ENCODE measurements at regions not wholly inside any gene's neighbourhood (a gene's known extent, or its start where the extent isn't known, plus 50 kb on each side); places are given as distances from the start of the nearest gene placed in this dataset.
"Not testable (repeated sequence)": the region's sequence is repeated elsewhere in the genome, so short reads cannot be mapped to it uniquely, and the experiment has no call there.

DNA sequence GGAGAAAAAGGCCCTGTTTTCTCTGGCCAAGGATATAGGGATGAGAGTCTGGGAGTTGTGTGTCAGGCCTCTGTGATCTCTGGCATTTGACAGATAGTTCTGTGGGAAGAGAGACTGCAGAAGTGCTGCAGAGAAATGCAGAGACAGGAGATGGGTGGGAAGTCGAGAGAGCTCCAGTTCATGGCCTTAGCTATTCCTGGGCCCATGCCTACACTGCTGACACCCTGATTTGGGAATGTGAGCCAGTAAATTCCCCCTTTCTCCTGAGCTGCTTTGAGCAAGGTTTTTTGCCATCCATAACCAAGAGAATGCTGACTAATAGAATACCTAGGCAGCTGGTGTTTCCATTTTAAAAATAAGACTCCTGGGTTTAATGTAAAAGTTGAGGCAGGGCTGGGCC, 59.3 kb downstream of the EBLN2 start:
- Mint-ChIP-seq H3K4me1 (no peaks in the 10 kb centered on the region), H3K36me3 (no peaks in the 10 kb centered on the region), H3K4me3 (no peak overlapping the region), H3K27me3 (peaks cover 3% of the 10 kb centered on the region), H3K9me3 (no peaks in the 10 kb centered on the region), H3K27ac (no peak overlapping the region)
- POLR2A ChIA-PET: no interaction called here
- DNase-seq (no peak), ATAC-seq (ENCODE audit: low read depth) (no peak)

DNA sequence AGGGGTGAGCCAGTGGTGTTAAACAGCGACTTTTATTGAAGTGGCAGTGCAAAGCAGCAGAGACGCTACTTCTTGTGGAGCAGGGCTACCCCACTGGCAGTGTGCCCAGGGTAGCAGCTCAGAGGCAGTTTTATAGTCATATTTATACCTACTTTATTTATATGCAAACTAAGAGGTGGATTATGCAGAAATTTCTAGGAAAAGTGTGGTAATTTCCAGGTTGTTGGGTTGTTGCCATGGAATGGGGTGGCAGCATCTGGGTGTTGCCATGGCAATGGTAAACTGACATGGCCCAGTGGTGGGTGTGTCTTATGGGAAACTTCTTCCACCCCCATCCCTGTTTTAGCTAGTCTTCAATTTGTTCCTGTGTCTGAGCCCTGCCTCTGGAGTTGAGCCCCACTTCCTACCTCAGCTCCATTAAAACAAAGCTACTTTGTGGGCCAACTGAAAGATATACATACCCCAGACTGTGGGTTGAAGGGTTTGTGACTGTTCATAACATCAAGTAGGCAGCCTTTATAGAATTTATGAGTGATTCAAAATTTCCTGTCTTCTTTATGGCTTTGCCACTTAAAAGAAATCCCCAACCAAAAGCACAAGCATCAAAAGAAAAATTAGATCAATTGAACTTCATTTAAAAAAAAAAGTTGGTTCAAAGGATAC, 60.3 kb downstream of the EBLN2 start:
- POLR2A ChIA-PET: interaction anchor here (0.6 kb wide), 1 partner anchor 40 kb away, joined by 6 read pairs; no protein-coding TSS in a partner anchor
- Mint-ChIP-seq H3K27me3 (peaks cover 6% of the 10 kb centered on the region), H3K27ac (no peak overlapping the region), H3K4me1 (no peaks in the 10 kb centered on the region), H3K4me3 (no peak overlapping the region), H3K9me3 (no peaks in the 10 kb centered on the region), H3K36me3 (no peaks in the 10 kb centered on the region)
- DNase-seq (no peak), ATAC-seq (ENCODE audit: low read depth) (no peak)

DNA sequence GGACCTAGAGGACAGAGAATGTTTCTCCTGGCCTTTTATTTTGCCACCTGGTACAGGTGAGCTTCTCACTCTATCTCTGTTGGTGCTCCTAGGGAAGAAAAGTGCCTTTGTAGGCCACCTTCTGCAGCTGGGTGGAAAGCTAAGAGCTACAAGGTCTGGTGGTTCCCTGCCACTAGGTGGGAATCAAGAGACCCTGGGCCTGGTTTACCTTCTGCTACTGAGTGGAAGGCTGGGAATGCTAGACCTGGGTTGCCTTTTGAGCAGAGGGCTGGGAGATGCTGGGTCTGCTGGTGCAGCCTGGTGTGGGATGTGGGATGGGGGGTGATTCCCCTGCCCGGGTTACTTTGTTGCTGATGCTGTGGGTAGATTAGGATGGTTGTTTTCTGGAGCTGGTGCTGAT, 72.6 kb downstream of the EBLN2 start:
- no peak for ATAC-seq (ENCODE audit: low read depth)

DNA sequence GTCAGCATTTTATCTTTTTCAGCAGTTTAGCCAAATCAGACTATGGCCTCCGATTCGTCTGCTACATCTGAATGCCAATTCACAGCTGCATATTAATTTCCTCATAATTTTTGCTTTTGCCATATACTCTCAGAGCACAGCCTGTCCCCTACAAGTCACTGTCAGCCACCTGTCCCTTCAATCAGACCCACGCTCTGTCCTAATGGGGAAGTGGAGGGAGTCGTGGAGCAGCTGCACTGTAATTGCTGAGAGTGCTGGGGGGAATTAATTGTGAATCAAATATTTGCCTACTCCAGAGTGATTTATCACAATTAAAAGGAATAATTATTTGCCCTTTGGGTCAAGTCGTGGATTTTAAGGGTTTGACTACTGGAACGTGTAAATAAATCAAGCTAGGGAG, 75.5 kb downstream of the EBLN2 start:
- ATAC-seq (ENCODE audit: low read depth): no peak
- H3K4me3 Mint-ChIP-seq: no peak overlapping the region
- peaks cover 2% of the 10 kb centered on the region for H3K9me3 Mint-ChIP-seq

More for the DNA sequence above, 72.6 kb downstream of the EBLN2 start:
- POLR2A ChIA-PET: no interaction called here
- Mint-ChIP-seq H3K9me3 (peaks cover 2% of the 10 kb centered on the region), H3K36me3 (no peaks in the 10 kb centered on the region), H3K4me3 (no peak overlapping the region), H3K4me1 (no peaks in the 10 kb centered on the region), H3K27ac (no peak overlapping the region), H3K27me3 (peaks cover 8% of the 10 kb centered on the region)
- no peak for DNase-seq

DNA sequence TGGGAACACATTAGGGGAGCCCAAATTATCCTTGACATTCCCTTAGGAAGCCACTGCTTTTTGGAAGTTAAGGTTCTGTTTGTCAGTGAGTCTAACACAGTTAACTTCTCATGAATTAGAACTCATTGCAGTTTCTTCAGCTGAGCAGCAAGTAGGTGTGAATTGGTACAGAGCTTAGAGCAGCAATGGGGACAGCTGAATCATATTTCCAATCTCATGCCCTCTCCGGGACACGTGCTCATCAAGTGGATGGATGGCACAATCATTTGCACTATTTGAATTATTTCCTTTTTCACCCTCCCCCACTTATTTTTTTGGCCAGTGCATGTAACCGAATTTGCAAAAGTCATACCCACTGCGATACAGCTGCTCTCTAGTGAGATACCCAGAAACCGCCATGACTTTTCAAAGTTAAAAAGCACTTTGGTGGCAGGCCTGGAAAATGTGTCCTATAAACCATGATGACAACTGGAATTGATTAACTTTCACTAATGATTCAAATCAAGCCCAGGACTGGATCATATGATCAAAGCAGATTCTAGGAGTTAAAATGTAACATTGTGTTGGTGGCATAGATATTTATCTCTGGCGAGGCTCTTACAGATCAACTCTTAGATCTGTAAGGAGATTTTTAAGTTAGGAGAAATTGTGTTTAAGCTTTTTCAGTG, 76.4 kb downstream of the EBLN2 start:
- DNase-seq: no peak
- POLR2A ChIA-PET: no interaction called here
- ATAC-seq (ENCODE audit: low read depth): no peak
- H3K36me3 Mint-ChIP-seq: no peaks in the 10 kb centered on the region
- peaks cover 2% of the 10 kb centered on the region for H3K9me3 Mint-ChIP-seq
- no peaks in the 10 kb centered on the region for H3K4me1 Mint-ChIP-seq
- peaks cover 2% of the 10 kb centered on the region for H3K27me3 Mint-ChIP-seq
- H3K4me3 Mint-ChIP-seq: no peak overlapping the region
- H3K27ac Mint-ChIP-seq: no peak overlapping the region

More for the DNA sequence above, 75.5 kb downstream of the EBLN2 start:
- DNase-seq: no peak
- Mint-ChIP-seq H3K27me3 (peaks cover 2% of the 10 kb centered on the region), H3K36me3 (no peaks in the 10 kb centered on the region), H3K4me1 (no peaks in the 10 kb centered on the region), H3K27ac (no peak overlapping the region)
- POLR2A ChIA-PET: no interaction called here

DNA sequence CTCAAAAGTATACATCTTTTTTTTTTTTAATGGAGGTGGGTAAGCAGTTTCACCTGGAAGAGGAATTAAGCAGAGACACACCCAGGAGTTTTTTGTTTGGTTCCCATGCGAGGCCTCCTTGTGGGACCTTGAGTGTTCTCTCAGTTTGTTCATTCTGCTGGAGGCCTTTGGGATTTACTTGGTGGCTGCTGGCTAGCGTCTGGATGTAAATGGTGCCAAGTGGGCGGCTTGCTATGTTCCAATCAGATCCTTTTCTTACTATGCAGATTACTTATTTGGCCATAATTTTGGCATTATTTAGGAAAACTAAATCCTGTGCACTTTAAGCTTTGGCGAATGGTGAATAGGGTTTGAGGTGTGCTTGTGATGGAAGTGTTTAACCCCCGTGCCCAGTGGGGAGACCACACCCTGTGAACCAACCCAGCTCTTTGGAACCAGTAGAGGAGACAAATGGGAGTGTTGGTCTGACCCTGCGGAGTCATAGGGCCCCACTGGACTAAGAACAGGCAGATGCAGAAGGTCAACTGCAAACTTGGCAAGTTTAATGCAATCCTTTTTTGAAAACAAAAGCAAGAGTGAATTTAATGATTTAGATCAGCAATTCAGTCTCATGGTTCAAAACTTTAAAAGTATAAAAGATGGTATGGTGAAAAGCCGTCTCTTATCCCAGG, 79.4 kb downstream of the EBLN2 start:
- ATAC-seq (ENCODE audit: low read depth): no peak
- POLR2A ChIA-PET: no interaction called here
- H3K27me3 Mint-ChIP-seq: no peaks in the 10 kb centered on the region
- no peak for DNase-seq
- no peaks in the 10 kb centered on the region for H3K36me3 Mint-ChIP-seq
- no peak overlapping the region for H3K27ac Mint-ChIP-seq
- no peaks in the 10 kb centered on the region for H3K9me3 Mint-ChIP-seq
- no peaks in the 10 kb centered on the region for H3K4me1 Mint-ChIP-seq
- no peak overlapping the region for H3K4me3 Mint-ChIP-seq

DNA sequence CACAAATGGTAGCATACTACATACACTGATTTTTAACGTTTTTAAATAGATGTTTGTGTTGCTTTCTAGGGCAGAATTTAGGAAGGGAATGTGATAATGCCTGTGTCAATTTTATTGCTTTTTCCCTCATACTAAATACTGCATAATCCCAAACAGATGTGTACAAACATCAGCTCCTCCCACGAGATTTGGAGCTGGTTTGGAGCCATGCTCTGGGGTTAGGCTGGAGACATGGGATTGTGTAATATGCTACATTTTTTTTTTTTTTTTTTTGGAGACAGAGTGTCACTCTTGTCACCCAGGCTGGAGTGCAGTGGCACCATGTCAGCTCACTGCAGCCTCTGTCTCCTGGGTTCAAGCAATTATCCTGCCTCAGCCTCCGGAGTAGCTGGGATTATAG, 80.1 kb downstream of the EBLN2 start:
- H3K27me3 Mint-ChIP-seq: no peaks in the 10 kb centered on the region
- ATAC-seq (ENCODE audit: low read depth): no peak
- H3K9me3 Mint-ChIP-seq: no peaks in the 10 kb centered on the region
- no peak for DNase-seq
- no peaks in the 10 kb centered on the region for H3K36me3 Mint-ChIP-seq
- H3K27ac Mint-ChIP-seq: no peak overlapping the region
- no peaks in the 10 kb centered on the region for H3K4me1 Mint-ChIP-seq
- POLR2A ChIA-PET: no interaction called here
- no peak overlapping the region for H3K4me3 Mint-ChIP-seq

DNA sequence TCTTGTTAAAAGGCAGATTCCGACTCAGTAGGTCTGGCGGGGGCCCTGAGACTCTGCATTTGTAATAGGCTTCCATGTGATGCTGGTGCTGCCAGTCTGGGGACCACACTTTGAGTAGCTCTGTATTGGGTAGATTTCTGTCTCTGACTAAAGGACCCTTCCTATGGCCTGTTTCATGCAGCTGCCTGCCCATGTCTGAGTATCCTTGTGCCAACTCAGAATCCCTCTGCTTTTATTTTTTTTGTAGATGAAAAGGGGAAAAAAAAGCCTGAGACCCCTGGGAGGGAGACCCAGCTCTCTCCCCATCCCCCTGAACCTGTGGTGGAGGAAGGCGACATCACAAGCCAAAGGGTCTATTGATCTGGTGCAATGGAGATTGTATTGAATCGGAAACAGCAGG, 81.9 kb downstream of the EBLN2 start:
- POLR2A ChIA-PET: no interaction called here
- Mint-ChIP-seq H3K27me3 (peaks cover 5% of the 10 kb centered on the region), H3K27ac (no peak overlapping the region), H3K36me3 (no peaks in the 10 kb centered on the region), H3K9me3 (no peaks in the 10 kb centered on the region), H3K4me3 (no peak overlapping the region), H3K4me1 (no peaks in the 10 kb centered on the region)
- DNase-seq (no peak), ATAC-seq (ENCODE audit: low read depth) (no peak)

DNA sequence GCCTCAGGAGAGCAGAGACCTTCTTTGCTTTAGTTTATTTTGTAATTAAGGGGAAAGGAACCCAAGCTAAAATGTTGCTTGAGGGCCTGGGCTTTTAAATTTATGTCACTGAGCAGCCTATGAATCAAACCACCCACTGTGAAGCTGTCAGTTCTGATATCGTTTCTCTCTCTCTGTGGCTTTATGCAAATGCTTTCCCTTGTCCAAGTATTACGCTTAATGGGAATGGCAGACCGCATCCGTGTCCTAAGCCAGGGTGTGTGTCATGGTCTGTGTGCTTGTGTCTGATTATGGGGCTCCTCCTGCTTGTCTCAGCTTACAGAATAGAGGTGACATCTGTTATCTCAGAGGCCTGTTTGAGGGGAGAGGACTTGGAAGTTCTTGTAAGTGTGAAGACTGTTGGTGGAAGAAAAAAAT, 82.4 kb downstream of the EBLN2 start:
- Mint-ChIP-seq H3K27ac (no peak overlapping the region), H3K36me3 (no peaks in the 10 kb centered on the region), H3K4me1 (no peaks in the 10 kb centered on the region), H3K9me3 (no peaks in the 10 kb centered on the region), H3K27me3 (peaks cover 9% of the 10 kb centered on the region), H3K4me3 (no peak overlapping the region)
- ATAC-seq (ENCODE audit: low read depth) (no peak), DNase-seq (no peak)
- POLR2A ChIA-PET: no interaction called here

DNA sequence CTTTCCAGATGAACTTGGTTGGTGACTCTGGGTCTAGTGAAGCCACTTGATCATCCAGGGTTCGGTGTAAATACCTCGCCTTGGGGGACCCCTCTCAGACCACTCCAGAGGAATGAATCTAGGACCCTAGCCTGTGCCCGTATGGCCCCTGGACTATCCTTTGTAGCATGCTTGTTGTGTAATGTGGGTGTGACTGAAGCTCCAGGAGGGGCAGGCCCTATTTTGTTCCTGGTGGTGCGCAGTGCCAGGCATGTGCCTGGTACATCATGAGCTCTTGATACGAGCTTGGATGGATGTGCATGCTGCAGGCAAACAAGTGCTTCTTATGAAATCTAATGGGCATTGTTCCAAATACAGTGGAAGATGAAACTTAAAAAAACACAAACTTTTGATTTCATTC, 82.8 kb downstream of the EBLN2 start:
- Mint-ChIP-seq H3K4me3 (no peak overlapping the region), H3K9me3 (no peaks in the 10 kb centered on the region), H3K4me1 (no peaks in the 10 kb centered on the region), H3K27me3 (peaks cover 12% of the 10 kb centered on the region), H3K27ac (no peak overlapping the region), H3K36me3 (no peaks in the 10 kb centered on the region)
- DNase-seq: no peak
- POLR2A ChIA-PET: no interaction called here
- ATAC-seq (ENCODE audit: low read depth): no peak

DNA sequence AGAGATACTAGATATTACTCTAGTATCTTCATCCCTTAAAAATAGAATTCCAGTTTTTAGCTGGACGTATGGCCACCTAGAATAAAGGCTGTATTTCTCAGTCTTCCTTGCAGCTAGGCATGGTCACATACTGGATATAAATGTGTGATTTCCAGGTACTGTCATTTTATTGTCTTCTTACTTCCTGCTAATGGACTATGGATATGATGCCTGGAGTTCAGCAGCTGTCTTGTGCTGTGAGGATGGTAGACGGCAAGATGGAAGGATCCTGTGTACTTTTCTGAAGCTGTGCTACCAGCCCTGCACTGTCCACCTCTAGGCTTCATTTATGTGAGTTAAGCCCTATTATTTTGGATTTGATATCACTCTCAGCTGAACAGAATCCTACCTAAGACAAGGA, 83.4 kb downstream of the EBLN2 start:
- POLR2A ChIA-PET: no interaction called here
- H3K4me1 Mint-ChIP-seq: no peaks in the 10 kb centered on the region
- ATAC-seq (ENCODE audit: low read depth) (no peak), DNase-seq (no peak)
- no peaks in the 10 kb centered on the region for H3K36me3 Mint-ChIP-seq
- H3K27me3 Mint-ChIP-seq: peaks cover 14% of the 10 kb centered on the region
- no peaks in the 10 kb centered on the region for H3K9me3 Mint-ChIP-seq
- no peak overlapping the region for H3K27ac Mint-ChIP-seq
- no peak overlapping the region for H3K4me3 Mint-ChIP-seq

DNA sequence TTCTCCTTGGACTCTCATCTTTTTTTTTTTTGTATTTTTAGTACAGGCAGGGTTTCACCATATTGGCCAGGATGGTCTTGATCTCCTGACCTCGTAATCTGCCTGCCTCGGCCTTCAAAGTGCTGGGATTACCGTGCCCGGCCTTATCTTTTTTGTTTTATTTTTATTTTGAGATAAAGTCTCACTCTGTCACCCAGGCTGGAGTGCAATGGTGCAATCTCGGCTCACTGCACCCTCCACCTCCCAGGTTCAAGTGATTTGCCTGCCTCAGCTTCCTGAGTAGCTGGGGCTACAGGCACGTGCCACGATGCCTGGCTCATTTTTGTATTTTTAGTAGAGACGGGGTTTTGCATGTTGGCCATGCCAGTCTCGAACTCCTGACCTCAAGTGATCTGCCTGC, 86.0 kb downstream of the EBLN2 start:
- POLR2A ChIA-PET; H3K4me3 Mint-ChIP-seq; H3K36me3 Mint-ChIP-seq; ATAC-seq (ENCODE audit: low read depth); H3K4me1 Mint-ChIP-seq; H3K27ac Mint-ChIP-seq; H3K9me3 Mint-ChIP-seq; DNase-seq: not testable (repeated sequence)
- peaks cover 16% of the 10 kb centered on the region for H3K27me3 Mint-ChIP-seq

DNA sequence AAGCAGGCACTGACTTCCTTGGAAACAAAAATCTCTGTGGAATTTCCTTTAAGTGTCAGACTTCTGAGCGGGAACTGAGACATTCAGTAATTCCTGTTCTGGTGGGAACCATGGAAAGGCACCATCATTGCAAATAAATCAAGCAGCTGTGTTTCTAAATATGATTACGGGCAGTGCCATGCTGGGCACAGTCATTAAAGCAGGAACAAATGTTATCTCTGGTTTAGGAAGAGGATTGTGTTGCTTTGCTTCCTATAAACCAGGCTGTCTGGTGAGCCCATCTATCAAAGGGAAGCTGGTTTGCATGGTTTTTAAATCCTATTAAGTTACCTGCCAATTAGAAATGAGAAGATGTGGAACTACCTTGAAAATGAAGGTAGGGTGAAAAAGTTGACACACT, 86.7 kb downstream of the EBLN2 start:
- POLR2A ChIA-PET: no interaction called here
- Mint-ChIP-seq H3K27ac (no peak overlapping the region), H3K27me3 (peaks cover 16% of the 10 kb centered on the region), H3K4me3 (no peak overlapping the region), H3K9me3 (no peaks in the 10 kb centered on the region), H3K4me1 (no peaks in the 10 kb centered on the region), H3K36me3 (no peaks in the 10 kb centered on the region)
- DNase-seq (no peak), ATAC-seq (ENCODE audit: low read depth) (no peak)

DNA sequence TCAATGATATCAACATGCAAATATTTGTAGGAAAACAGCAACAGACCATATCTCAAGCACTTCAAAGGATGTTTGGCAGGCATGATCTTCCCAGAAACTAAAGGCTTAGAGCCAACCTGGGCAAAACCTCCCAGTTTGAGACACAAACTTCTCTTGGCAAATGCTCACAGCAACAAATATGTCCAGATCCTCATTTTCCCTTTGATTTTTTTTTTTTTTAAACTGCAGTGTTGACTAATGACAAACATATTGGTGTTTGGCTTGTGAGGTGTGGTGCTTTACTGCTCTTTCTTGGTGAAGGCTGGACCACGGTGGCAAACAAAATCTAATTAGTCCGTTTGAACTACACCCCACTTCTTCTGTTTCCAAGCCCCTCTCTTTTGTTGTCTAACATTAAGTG, 87.2 kb downstream of the EBLN2 start:
- Mint-ChIP-seq H3K9me3 (no peaks in the 10 kb centered on the region), H3K4me3 (no peak overlapping the region), H3K4me1 (no peaks in the 10 kb centered on the region), H3K27me3 (peaks cover 16% of the 10 kb centered on the region), H3K27ac (no peak overlapping the region), H3K36me3 (no peaks in the 10 kb centered on the region)
- ATAC-seq (ENCODE audit: low read depth): no peak
- no peak for DNase-seq
- POLR2A ChIA-PET: no interaction called here

Measured in activated naive CD8-positive, alpha-beta T cell treated with anti-CD3 and anti-CD28 coated beads, Interleukin-2, amount 10 ng/mL, durations not matched to agents 7 days and 5 days (primary cell).